PC-9 (cell line): ENCODE measurements at regions not wholly inside any gene's neighbourhood (a gene's known extent, or its start where the extent isn't known, plus 50 kb on each side); places are given as distances from the start of the nearest gene placed in this dataset.
"Not testable (repeated sequence)": the region's sequence is repeated elsewhere in the genome, so short reads cannot be mapped to it uniquely, and the experiment has no call there.

Experiments used
- CTCF ChIP-seq: fragments of 200-600 bp; sonication (generic); conservative IDR thresholded peaks from 2 replicates; pipeline ENCODE4 v1.6.1; 2017; ENCODE audit warnings: mixed run types, antibody characterized with exemption, mild to moderate bottlenecking, moderate library complexity
- EZH2 ChIP-seq: fragments of 200-600 bp; sonication (generic); IDR thresholded peaks from 2 replicates; pipeline ENCODE4 v1.8.0; 2017; ENCODE audit warnings: antibody characterized with exemption, low read depth

- not testable (repeated sequence) for TF ChIP-seq CTCF, EZH2
These were observed 301.1 kb upstream of the TMTC4 start for GRCh38 chr13:100975666-100976065.
